ENCODE measurements at regions not wholly inside any gene's neighbourhood (a gene's known extent, or its start where the extent isn't known, plus 50 kb on each side); places are given as distances from the start of the nearest gene placed in this dataset.

DNA sequence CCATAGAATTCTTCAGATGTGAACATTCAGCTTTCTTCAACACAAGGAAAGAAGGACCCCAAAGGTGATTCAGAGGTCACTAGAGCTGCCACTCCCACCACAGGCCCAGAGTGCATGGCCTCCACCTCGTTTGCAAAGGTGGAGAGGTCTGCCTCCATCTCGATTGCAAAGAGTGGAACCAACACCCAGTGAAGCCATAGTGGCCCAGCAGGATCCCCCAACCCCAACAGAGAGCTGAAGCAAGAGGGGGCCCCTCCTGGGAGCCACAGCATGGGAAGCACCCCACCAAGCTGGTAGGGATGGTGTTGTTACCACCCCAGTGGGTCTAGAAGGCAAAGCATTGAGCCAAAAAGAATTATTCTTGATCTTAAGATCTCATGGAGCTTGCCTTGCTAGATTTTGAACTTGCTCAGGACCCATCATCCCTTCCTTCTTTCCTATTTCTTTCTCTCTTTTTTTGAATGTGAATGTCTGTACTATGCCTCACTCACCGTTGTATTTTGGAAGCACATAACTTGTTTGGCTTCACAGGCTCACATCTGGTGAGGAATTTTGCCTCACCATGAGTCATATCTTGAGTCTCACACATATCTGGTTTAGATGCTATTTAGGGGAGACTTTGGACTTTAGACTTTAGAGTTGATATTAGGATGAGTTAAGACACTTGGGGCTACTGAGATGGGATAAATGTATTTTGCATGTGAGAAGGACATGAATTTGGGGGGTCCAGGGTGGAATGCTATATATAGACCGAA is 119.2 kb downstream of the ANKRD60 start:
- TF ChIP-seq CTCF (conservative IDR thresholded peaks at IDR 0.05; ENCODE audit: low read depth in 2 of 2) (no peak), POLR2AphosphoS5 (IDR thresholded peaks at IDR 0.05; ENCODE audit: low read depth) (no peak), EZH2phosphoT487 (IDR thresholded peaks at IDR 0.05; ENCODE audit: unreplicated experiment) (no peak), EZH2 (IDR thresholded peaks at IDR 0.05; ENCODE audit: low read depth, unreplicated experiment) (no peak), CREB1 (CRISPR knock-in tag; IDR thresholded peaks at IDR 0.05; ENCODE audit: low read depth) (no peak), REST (IDR thresholded peaks at IDR 0.05; ENCODE audit: unreplicated experiment) (no peak), JUNB (IDR thresholded peaks at IDR 0.05; ENCODE audit: unreplicated experiment) (no peak), NANOG (IDR thresholded peaks at IDR 0.05; ENCODE audit: borderline replicate concordance) (no peak)
